Cardiac muscle cell (in vitro differentiated cells and primary cell): ENCODE measurements at regions not wholly inside any gene's neighbourhood (a gene's known extent, or its start where the extent isn't known, plus 50 kb on each side); places are given as distances from the start of the nearest gene placed in this dataset.

ENCODE experiments used
- DNase-seq, 2 donors: peaks; one replicate each; pipeline versions ENCODE4 v3.0.0 to v3.0.0-alpha.2; 2010 to 2017; ENCODE audit warnings: low read depth in 1 of 2, low spot score in 1 of 2
- H3K27ac ChIP-seq: fragments of 200-600 bp; sonication (generic); 2 replicates; pipeline ENCODE4 v1.5.1; 2016
- H3K27me3 ChIP-seq: fragments of 200-600 bp; sonication (generic); 2 replicates; pipeline ENCODE4 v1.6.0; 2016; ENCODE audit warnings: control low read depth
- H3K36me3 ChIP-seq: fragments of 200-600 bp; sonication (generic); 2 replicates; pipeline ENCODE4 v1.5.1; 2016; ENCODE audit warnings: control low read depth
- H3K4me1 ChIP-seq: fragments of 200-600 bp; sonication (generic); 2 replicates; pipeline ENCODE4 v1.8.1; 2017; ENCODE audit warnings: low read depth, mild to moderate bottlenecking, mixed run types
- H3K4me3 ChIP-seq: fragments of 200-600 bp; sonication (generic); 2 replicates; pipeline ENCODE4 v1.5.1; 2016; ENCODE audit warnings: mild to moderate bottlenecking
- H3K9me3 ChIP-seq: fragments of 200-600 bp; sonication (generic); 2 replicates; pipeline ENCODE4 v1.5.1; 2017; ENCODE audit warnings: low read depth, mild to moderate bottlenecking, control low read depth
- TF ChIP-seq, protein P1 (sequence below): IDR thresholded peaks from 2 replicates; pipeline ENCODE4 v1.5.1; 2012; ENCODE audit warnings: low read depth, mild to moderate bottlenecking, low read length

DNA sequence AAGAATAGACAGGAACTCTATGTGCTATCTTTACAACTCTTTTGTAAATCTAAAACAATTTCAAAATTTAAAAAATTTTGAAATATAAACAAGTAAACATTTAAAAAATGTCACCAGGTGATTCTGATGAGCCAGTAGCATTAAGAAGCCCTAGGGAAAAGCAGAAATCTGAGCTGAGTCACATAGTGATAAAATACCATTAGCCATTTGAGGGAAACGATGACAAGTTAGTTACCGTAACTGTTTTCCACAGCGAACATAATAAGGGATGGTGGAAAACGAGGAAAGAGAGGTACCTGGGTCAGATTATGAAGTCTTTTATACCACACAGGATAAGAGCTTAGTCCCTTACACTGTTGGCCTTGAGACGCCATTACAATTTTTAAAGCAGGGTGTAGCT lies 55.5 kb downstream of the PRR15 start:
- Histone ChIP-seq H3K4me3 (no peak overlapping the region), H3K9me3 (no peaks in the 10 kb centered on the region), H3K27ac (no peak overlapping the region), H3K27me3 (no peaks in the 10 kb centered on the region), H3K4me1 (no peaks in the 10 kb centered on the region), H3K36me3 (no peaks in the 10 kb centered on the region)
- no peak for DNase-seq
- TF ChIP-seq, protein P1, sequence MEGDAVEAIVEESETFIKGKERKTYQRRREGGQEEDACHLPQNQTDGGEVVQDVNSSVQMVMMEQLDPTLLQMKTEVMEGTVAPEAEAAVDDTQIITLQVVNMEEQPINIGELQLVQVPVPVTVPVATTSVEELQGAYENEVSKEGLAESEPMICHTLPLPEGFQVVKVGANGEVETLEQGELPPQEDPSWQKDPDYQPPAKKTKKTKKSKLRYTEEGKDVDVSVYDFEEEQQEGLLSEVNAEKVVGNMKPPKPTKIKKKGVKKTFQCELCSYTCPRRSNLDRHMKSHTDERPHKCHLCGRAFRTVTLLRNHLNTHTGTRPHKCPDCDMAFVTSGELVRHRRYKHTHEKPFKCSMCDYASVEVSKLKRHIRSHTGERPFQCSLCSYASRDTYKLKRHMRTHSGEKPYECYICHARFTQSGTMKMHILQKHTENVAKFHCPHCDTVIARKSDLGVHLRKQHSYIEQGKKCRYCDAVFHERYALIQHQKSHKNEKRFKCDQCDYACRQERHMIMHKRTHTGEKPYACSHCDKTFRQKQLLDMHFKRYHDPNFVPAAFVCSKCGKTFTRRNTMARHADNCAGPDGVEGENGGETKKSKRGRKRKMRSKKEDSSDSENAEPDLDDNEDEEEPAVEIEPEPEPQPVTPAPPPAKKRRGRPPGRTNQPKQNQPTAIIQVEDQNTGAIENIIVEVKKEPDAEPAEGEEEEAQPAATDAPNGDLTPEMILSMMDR: no peak

- DNase-seq: no peak
- Histone ChIP-seq H3K9me3 (no peaks in the 10 kb centered on the region), H3K4me3 (no peak overlapping the region), H3K27me3 (no peaks in the 10 kb centered on the region), H3K4me1 (no peaks in the 10 kb centered on the region), H3K27ac (no peak overlapping the region), H3K36me3 (no peaks in the 10 kb centered on the region)
- TF ChIP-seq, protein P1: no peak
Observed at GRCh38 chr7:29619848-29620555, 56.4 kb downstream of the PRR15 start.

DNA sequence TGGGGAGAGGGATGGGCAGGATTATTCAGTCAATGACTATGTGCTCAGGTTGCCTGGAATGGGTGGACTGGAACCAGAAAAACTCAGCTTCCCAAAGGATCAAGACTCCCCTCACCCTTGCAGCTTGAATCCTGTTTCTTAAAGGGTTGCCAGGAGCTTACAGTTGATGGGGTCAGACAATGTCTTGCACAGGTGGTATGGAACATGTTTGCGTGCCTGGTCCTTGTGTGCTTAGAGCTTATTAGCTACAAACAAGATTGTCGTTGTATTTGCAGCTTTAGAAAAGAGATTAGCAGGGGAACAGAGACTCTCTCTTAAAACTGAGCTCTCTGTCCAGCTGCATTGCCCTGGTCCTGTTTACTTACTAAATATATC lies 56.9 kb downstream of the PRR15 start:
- DNase-seq: no peak
- Histone ChIP-seq H3K27me3 (no peaks in the 10 kb centered on the region), H3K4me3 (no peak overlapping the region), H3K4me1 (no peaks in the 10 kb centered on the region), H3K36me3 (no peaks in the 10 kb centered on the region), H3K9me3 (no peaks in the 10 kb centered on the region), H3K27ac (no peak overlapping the region)
- TF ChIP-seq, protein P1: no peak

- peak in 1 of 2 donors; percentile 83 for DNase-seq
- Histone ChIP-seq H3K4me1 (no peaks in the 10 kb centered on the region), H3K36me3 (no peaks in the 10 kb centered on the region), H3K4me3 (no peak overlapping the region), H3K27ac (no peak overlapping the region), H3K27me3 (no peaks in the 10 kb centered on the region), H3K9me3 (no peaks in the 10 kb centered on the region)
- TF ChIP-seq, protein P1: no peak
Observed at GRCh38 chr7:29622335-29623265, 59.0 kb downstream of the PRR15 start.

DNA sequence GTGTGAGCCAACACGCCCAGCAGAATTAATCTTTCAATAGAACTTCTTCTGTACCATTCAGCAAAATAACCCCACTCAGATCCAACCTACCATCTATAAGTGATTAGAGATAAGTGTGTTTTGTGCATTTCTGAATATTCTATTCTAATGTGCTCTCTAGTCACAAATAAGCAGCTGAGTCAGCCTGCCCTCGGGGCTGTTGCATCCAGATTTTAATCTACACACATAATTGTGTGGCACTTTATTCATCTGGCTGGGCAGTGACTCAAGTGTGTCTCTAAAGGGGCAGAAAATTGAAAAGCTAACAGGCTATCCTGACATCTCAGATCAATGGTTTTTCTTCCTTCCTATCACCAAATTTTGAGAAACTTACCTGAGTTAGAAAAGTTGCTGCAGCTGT lies 60.3 kb downstream of the PRR15 start:
- Histone ChIP-seq H3K27ac (no peak overlapping the region), H3K9me3 (no peaks in the 10 kb centered on the region), H3K4me1 (no peaks in the 10 kb centered on the region), H3K36me3 (no peaks in the 10 kb centered on the region), H3K27me3 (no peaks in the 10 kb centered on the region), H3K4me3 (no peak overlapping the region)
- TF ChIP-seq, protein P1: no peak
- DNase-seq: no peak
